ENCODE measurements at regions not wholly inside any gene's neighbourhood (a gene's known extent, or its start where the extent isn't known, plus 50 kb on each side); places are given as distances from the start of the nearest gene placed in this dataset.

DNA sequence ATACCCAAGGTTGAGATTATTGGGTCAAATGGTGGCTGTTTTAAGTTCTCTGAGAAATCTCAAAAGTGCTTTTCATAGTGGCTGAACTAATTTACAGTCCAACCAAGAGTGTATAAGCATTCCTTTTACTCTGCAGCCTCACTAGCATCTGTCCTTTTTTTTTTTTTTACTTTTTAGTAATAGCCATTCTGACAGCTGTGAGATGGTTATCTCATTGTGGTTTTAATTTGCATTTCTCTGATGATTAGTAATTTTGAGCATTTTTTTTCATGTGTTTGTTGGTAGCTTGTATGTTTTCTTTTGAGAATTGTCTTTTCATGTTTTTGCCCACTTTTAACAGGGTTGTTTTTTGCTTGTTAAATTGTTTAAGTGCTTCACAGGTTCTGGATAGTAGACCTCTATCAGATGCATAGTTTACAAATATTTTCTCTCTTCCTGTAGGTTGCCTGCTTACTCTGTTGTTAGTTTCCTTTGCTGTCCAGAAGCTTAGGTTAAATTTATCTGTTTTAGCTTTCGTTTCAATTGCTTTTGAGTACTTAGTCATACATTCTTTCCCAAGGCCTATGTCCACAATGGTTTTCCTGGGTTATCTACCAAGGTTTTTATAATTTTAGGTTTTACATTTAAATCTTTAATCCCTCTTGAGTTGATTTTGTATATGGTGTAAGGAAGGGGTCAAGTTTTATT is 881.3 kb upstream of the SEL1L start:
- DNase-seq (ENCODE audit: low spot score): no peak

DNA sequence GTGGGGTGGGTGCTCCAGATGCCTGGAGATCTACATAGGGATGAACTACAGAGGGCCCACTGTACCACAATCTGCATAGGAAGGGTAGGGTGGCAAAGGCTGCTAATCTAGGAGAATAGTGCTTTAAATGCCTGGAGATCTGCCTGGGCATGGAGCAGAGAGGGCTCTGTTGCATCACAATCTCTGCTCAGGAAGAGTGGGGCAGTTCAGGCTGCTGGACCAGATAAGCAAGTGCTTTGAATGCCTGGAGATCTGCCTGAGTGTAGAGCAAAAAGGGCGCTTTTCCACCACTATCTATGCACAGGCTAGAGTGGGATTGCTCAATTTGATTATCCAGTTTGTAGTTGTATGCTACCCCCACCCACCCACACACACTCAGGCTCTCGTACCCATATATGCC is 886.3 kb upstream of the SEL1L start:
- ATAC-seq (no peak), DNase-seq (ENCODE audit: low spot score) (no peak)

More for the DNA sequence above, 881.3 kb upstream of the SEL1L start:
- no peak for ATAC-seq

DNA sequence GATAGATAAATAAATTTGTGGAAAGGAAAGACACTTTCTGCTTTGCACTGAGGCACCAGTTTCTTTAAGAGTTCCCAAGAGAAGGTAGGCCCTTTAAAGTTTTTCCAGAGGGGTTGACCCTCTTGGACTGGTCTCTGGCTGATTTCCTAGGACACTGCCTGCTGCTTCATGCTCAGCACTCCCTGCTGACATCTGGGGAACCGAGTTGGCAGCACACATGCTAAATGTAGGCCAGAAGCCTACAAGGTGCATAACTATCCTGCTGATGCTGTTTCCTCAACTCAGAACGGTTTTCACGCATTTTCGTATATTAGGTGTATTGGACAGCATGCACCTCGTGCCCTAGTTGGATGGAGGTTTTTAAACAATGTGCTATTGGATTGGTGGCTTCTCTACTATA is 887.2 kb upstream of the SEL1L start:
- ATAC-seq: no peak
- no peak for DNase-seq (ENCODE audit: low spot score)

DNA sequence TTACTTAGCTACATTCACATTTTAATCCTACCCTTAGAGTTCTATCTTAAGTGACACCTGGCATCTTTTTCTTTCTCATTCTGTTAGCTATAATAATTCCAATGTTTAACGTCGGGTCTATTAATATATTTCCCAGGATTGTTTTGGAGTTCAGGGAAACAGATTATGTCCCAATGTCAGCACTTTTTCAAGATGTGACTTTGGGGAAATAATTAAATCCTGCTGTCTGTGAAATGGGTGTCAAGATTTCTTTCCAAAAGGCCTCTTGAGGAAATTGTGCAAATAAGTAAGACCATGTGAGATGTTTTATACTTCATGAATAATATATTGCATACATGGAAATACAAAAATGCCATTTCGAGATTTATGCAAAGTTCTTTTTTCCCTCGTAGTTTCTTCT is 887.6 kb upstream of the SEL1L start:
- no peak for DNase-seq (ENCODE audit: low spot score)
- no peak for ATAC-seq

GRCh38 chr14:82422230-82422629 is 888.6 kb upstream of the SEL1L start:
- ATAC-seq: no peak
- DNase-seq (ENCODE audit: low spot score): no peak

DNA sequence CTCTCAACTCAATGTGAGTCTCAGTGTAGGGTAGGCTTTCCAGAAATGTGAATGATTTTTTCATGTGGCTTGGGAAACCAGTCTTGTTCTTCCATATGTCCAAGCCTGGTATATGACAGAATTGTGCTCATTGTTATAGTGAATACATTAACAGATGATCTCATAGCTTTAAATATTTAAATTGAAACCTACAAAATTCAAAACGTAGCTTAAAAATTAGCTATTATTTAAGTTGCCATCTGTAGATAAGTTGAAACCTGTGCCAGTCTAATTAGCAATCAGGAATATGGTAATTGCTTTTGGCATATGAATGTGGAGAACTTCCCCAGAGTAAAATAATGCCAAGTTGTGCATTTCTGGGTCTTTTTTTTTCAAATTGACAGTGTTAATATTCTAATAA is 891.6 kb upstream of the SEL1L start:
- ATAC-seq (no peak), DNase-seq (ENCODE audit: low spot score) (no peak)

DNA sequence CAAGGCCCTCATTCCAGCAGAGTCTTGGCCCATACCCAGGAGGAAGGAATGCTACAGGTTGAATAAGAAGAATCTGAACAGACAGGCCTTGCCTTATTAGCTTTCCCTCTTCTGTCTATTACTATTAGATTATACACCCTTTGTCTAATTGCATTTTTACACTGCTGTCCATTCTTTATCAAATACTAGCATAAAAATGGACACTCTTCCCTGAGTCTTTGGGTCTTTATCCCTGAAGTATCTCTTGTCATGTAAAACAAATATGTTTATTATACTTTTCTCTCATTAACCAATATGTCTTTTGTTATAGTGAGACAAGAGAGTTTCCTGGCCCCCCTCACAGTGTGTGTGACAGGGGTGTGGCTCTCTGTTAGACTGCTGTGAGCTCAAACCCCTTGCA is 897.4 kb upstream of the SEL1L start:
- no peak for DNase-seq (ENCODE audit: low spot score)
- no peak for ATAC-seq

DNA sequence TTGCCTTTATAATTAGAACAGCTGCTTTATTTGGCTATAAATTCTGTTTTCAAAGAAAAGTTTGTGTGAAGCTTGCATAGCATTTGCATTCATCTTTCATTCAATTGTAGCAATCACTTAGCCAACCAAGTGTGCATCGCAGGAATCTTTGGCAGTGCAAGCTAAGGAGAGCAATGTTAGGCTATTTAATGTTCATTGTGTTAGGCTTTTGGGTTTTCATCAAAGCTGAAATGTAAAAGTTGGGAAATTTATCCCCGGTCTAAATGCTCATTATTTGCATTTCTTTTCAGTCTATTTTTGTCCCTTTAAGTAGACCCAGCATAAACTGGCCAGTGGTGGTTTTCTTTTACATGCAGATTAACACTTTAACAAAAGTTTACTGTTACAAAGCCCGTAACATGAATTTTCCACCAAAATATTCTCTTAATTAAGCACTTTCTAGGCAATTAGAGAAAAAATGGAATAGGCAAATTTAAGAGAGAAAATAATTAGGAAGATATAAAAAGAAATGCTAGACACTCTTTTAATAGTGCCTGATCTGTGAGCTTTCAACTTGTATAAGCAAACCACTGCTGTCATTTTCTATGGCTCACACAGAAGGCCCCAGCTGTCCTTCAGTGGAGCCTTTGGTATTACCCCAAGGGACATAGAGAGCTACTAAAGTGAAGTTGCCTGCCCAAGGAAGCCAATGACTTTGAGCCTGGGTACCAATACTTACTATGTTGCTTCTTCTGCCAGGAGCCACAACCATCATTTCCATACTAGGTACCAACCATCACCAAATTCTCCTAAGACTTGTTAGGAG is 898.9 kb upstream of the SEL1L start:
- DNase-seq (ENCODE audit: low spot score) (no peak), ATAC-seq (no peak)

- DNase-seq (ENCODE audit: low spot score): no peak
- ATAC-seq: no peak
These were observed 904.8 kb upstream of the SEL1L start for GRCh38 chr14:82438436-82438835.

- ATAC-seq (no peak), DNase-seq (ENCODE audit: low spot score) (no peak)
These were observed 907.6 kb upstream of the SEL1L start for GRCh38 chr14:82441270-82441669.

- ATAC-seq (no peak), DNase-seq (ENCODE audit: low spot score) (no peak)
These were observed 912.3 kb upstream of the SEL1L start for GRCh38 chr14:82445810-82446570.

- DNase-seq (ENCODE audit: low spot score) (no peak), ATAC-seq (no peak)
These were observed 913.9 kb upstream of the SEL1L start for GRCh38 chr14:82447586-82447985.

DNA sequence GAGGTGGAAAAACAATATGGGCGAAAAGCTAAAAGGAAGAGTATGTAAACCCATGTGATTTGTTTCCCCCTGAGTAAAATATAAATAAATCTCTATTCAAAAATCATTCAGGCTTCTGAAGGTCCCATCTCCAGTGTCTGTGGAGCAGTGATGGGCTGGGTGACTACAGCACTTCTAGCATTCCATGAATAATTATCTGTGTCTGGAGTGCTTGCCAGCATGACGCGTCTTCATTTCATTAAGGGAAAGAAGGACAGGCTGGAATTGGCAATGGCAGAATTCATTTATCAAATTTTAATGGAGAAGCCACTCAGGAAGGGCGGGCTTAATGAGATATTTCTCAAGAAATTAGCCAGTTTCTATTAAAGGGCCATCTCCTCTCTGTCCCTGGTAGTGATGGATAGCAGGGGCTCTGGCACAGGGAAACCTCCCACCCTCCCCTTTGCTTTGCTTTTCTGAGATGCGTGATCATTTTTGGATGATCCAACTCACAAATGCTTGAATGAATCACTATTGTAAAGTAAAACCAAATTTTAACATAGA is 916.3 kb upstream of the SEL1L start:
- DNase-seq (ENCODE audit: low spot score) (no peak), ATAC-seq (no peak)

- no peak for ATAC-seq
These were observed 918.0 kb upstream of the SEL1L start for GRCh38 chr14:82451675-82452074.

DNA sequence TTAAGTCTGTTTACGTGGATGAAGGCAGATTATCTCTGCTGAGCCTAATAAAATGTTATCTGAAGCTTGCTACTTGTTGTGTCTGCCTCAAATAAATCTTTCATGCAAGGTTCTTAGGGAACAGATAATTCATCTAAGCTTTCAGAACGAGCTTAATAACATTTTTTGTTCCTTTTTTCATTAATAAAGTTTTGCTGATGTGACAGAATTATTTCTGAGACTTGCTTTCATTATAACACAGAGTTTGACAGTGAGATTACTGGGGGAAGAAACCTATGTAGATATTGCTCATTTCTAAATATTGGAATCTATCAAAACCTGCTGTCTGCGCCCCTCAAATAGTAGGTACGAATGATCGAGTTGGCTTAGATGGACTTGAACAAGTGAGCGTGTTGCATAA is 948.7 kb upstream of the SEL1L start:
- DNase-seq (ENCODE audit: low spot score) (no peak), ATAC-seq (no peak)

More at GRCh38 chr14:82451675-82452074, 918.0 kb upstream of the SEL1L start:
- no peak for DNase-seq (ENCODE audit: low spot score)

DNA sequence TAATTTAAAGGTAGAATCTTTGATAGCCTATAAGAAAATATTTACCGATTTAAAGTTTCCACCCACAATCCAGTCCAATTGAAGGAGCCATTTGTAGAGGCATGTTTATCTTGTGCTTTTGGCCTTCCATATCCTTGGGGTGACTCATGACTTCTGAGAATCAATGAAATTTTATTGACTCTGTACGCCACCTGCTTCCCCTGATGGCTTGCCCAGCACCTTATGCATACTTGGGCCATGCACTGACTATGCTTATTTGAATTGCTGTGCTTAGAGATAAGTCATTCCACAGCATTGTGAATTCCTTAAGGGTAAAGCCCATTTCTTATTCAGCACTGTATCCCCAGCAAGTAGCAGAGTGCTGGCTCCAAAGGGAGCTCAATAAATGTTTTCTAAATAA is 954.8 kb upstream of the SEL1L start:
- DNase-seq (ENCODE audit: low spot score) (no peak), ATAC-seq (no peak)

DNA sequence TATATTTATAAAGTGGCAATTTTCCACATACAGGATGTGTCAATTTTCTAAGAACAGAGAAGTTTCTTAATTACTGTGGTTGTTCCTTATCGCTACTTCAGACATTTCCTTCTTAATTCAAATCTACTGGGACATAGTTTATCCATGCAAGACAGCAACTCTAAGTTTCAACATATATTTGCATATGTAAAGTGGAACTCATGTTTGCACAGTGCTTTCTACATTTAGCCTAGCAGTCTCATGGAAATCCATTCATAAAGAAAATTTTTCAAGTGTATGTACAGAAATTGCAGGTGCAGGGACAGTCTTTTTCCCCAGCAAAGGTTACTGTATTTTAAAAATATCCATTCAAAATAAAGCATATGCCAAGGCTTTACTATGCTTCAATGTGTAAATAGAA is 956.7 kb upstream of the SEL1L start:
- no peak for ATAC-seq

GRCh38 chr14:82492157-82492556 is 958.5 kb upstream of the SEL1L start:
- DNase-seq (ENCODE audit: low spot score) (no peak), ATAC-seq (no peak)

More for the DNA sequence above, 956.7 kb upstream of the SEL1L start:
- DNase-seq (ENCODE audit: low spot score): no peak

DNA sequence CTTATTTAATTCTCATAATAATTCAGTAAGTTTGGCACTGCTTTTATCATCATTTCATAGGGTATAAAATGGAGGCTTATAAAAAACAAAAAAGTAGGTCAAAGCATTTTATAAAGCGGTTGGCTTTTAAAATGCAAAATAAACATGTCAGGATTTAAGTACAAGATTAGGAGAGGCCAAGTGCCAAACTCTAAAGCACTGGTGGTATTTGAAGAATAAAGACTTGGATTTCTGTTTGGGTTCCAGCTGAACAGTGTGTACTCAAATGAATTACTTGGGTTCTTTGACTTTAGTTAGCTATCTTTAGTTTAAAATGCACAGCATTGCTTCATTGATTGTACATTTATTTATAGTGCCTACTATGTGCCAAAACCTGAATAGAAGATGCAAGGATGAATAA is 966.6 kb upstream of the SEL1L start:
- no peak for ATAC-seq
- DNase-seq (ENCODE audit: low spot score): no peak

DNA sequence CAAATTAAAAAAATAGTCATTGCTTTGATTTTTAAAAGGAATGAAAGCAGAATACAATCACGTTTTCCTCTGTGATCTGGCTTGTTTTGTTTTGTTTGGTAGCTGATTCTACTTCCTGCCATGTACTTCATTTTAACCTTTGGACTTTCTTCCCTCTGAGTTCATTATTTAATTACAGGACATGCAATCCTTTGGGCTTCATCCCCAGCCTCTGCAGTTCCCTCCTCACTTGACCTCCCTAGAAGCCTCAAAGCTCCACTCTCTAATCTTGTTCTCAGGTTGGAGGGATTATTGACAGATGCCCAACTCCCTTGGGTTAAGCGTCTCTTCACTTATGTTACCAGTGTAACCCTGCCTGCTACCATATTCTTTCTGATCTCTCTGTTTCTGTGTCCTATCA is 967.9 kb upstream of the SEL1L start:
- ATAC-seq (peak; percentile 69), DNase-seq (ENCODE audit: low spot score) (no peak)

DNA sequence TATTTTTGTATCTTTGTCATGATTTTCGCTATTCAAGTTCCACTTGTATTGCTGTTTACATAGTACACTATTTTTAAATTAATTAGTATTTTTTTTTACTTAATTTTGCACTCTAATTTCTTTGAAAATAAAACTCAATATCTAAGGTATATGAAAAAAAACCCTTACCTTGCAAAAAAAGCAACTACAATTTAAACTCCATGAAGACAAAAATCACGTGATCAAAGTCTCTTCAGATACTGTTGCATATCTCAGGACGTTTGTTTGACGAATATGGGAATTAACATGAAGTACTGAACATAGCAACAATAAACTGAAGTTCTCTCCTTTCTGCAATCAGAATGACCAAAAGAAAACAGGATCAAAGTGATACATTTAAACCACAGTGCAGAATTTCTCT is 968.4 kb upstream of the SEL1L start:
- ATAC-seq (no peak), DNase-seq (ENCODE audit: low spot score) (no peak)

- ATAC-seq (no peak), DNase-seq (ENCODE audit: low spot score) (no peak)
These were observed 971.2 kb upstream of the SEL1L start for GRCh38 chr14:82504894-82505293.
